Panc1 (cell line): ENCODE measurements at regions not wholly inside any gene's neighbourhood (a gene's known extent, or its start where the extent isn't known, plus 50 kb on each side); places are given as distances from the start of the nearest gene placed in this dataset.

Source experiments
- ATAC-seq: fragments of 200-7000 bp; cut with Tn5 transposase; 2 replicates; pipeline ENCODE4 v1.9.1; 2020; ENCODE audit warnings: mild to moderate bottlenecking, moderate library complexity
- BruUV-seq: library from RNA; stranded (reverse); fragments of 400-500 nt; replicated peaks from 2 replicates; lab custom pipeline; 2021; lab: Mats Ljungman, UMichigan
- CTCF ChIA-PET: fragments of 300-600 bp; sonication (Branson Sonifier 250); formaldehyde crosslinking; loops from one replicate; lab custom pipeline; 2022; ENCODE audit warnings: antibody characterized with exemption; lab: Charles Lee
- POLR2A ChIA-PET: fragments of 300-600 bp; sonication (Branson Sonifier 250); formaldehyde crosslinking; loops from one replicate; lab custom pipeline; 2022; ENCODE audit warnings: antibody characterized with exemption; lab: Charles Lee
- DNase-seq: peaks from one replicate; pipeline ENCODE4 v3.0.0-alpha.2; 2010; ENCODE audit warnings: low read depth, low spot score
- H3K27ac ChIP-seq: 2 replicates; pipeline ENCODE4 v1.5.1; 2011; ENCODE audit warnings: mild to moderate bottlenecking, low read length, inconsistent platforms
- H3K27me3 ChIP-seq: fragments of 200-500 bp; sonication (Bioruptor generic); 2 replicates; pipeline ENCODE4 v1.6.0; 2014; ENCODE audit warnings: low read length, inconsistent platforms; ENCODE audit not compliant: control insufficient read depth, insufficient read depth
- H3K36me3 ChIP-seq: fragments of 200-500 bp; sonication (Bioruptor generic); 2 replicates; pipeline ENCODE4 v1.5.1; 2014; ENCODE audit warnings: inconsistent platforms, mild to moderate bottlenecking, low read length, moderate library complexity; ENCODE audit not compliant: control insufficient read depth, insufficient read depth
- H3K4me1 ChIP-seq: 2 replicates; pipeline ENCODE4 v1.5.1; 2011; ENCODE audit warnings: inconsistent platforms, mild to moderate bottlenecking, low read length, moderate library complexity; ENCODE audit not compliant: control insufficient read depth, insufficient read depth
- H3K4me3 ChIP-seq, 2 experiments: 2 replicates each; pipeline ENCODE4 v1.5.1; 2011 to 2012; ENCODE audit warnings: low read depth in 2 of 2, low read length in 2 of 2, mild to moderate bottlenecking in 2 of 2, inconsistent platforms in 1 of 2, moderate library complexity in 1 of 2
- H3K9me3 ChIP-seq: fragments of 200-500 bp; sonication (Bioruptor generic); 2 replicates; pipeline ENCODE4 v1.5.1; 2014; ENCODE audit warnings: low read depth, mild to moderate bottlenecking, inconsistent platforms, low read length, moderate library complexity; ENCODE audit not compliant: control insufficient read depth, insufficient read depth
- POLR2AphosphoS5 ChIP-seq: IDR thresholded peaks from 2 replicates; pipeline ENCODE4 v1.6.1; 2012; ENCODE audit warnings: mild to moderate bottlenecking, low read depth, low read length, moderate library complexity
- SIN3A ChIP-seq: IDR thresholded peaks from 2 replicates; pipeline ENCODE4 v1.6.1; 2012; ENCODE audit warnings: low read depth, mild to moderate bottlenecking, low read length, moderate library complexity, borderline replicate concordance; ENCODE audit not compliant: insufficient read depth
- TCF7L2 ChIP-seq: IDR thresholded peaks from 2 replicates; pipeline ENCODE4 v1.6.1; 2011; ENCODE audit warnings: mild to moderate bottlenecking, low read depth, low read length, inconsistent platforms
- in situ Hi-C: cut with HindIII; loops from 2 replicates; pipeline ENCODE4 v1.10.0; 2016; ENCODE audit warnings: low sequenced_read_pairs, low pct_unique_long_range_greater_than_20kb
- intact Hi-C: fragments of 100-400 bp; cut with micrococcal nuclease; formaldehyde crosslinking; loops from one replicate; pipeline ENCODE4 v1.10.0; 2022; ENCODE audit not compliant: unreplicated experiment
- TF ChIP-seq, protein P1 (sequence below), 2 experiments: IDR thresholded peaks; 2 replicates each; pipeline ENCODE4 v1.6.1; 2011 to 2012; ENCODE audit warnings: low read depth in 2 of 2, control low read depth in 1 of 2, low read length in 1 of 2, mild to moderate bottlenecking in 1 of 2, moderate library complexity in 1 of 2; ENCODE audit not compliant: insufficient read depth in 1 of 2
- TF ChIP-seq, protein P2 (sequence below): fragments of 450-650 bp; IDR thresholded peaks from 2 replicates; pipeline ENCODE4 v1.5.1; 2017; ENCODE audit warnings: mild to moderate bottlenecking

DNA sequence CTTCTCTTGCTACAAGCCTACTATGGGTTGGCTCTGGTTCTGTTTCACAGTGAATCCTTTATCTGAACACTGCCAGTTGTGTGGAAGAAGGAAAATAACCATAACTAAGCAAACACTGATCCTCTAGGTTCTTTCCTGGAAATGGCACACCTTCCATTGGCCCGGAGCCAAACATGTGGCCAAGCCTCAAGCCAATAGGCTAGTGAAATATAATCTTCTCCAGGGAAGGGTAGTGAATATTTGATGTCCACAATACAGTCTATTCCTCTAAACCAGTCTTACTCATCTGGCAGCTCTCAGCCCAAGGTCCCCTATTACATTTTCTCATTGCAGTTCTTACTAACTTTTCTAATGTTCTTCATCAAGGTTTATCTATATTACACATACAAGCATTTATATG, 921.3 kb downstream of the TUSC7 start:
- in situ Hi-C loops: no loop called here
- ChIA-PET POLR2A (no interaction called here), CTCF (no interaction called here)
- no TSS peak for BruUV-seq
- H3K4me1 ChIP-seq: no peaks in the 10 kb centered on the region
- ATAC-seq (no peak), DNase-seq (no peak)
- H3K27me3 ChIP-seq: no peaks in the 10 kb centered on the region
- no peaks in the 10 kb centered on the region for H3K9me3 ChIP-seq
- no peaks in the 10 kb centered on the region for H3K36me3 ChIP-seq
- TF ChIP-seq TCF7L2 (no peak), SIN3A (no peak), POLR2AphosphoS5 (no peak)
- TF ChIP-seq, protein P1, sequence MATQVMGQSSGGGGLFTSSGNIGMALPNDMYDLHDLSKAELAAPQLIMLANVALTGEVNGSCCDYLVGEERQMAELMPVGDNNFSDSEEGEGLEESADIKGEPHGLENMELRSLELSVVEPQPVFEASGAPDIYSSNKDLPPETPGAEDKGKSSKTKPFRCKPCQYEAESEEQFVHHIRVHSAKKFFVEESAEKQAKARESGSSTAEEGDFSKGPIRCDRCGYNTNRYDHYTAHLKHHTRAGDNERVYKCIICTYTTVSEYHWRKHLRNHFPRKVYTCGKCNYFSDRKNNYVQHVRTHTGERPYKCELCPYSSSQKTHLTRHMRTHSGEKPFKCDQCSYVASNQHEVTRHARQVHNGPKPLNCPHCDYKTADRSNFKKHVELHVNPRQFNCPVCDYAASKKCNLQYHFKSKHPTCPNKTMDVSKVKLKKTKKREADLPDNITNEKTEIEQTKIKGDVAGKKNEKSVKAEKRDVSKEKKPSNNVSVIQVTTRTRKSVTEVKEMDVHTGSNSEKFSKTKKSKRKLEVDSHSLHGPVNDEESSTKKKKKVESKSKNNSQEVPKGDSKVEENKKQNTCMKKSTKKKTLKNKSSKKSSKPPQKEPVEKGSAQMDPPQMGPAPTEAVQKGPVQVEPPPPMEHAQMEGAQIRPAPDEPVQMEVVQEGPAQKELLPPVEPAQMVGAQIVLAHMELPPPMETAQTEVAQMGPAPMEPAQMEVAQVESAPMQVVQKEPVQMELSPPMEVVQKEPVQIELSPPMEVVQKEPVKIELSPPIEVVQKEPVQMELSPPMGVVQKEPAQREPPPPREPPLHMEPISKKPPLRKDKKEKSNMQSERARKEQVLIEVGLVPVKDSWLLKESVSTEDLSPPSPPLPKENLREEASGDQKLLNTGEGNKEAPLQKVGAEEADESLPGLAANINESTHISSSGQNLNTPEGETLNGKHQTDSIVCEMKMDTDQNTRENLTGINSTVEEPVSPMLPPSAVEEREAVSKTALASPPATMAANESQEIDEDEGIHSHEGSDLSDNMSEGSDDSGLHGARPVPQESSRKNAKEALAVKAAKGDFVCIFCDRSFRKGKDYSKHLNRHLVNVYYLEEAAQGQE (IDR thresholded peaks at IDR 0.05; ENCODE audit: insufficient read depth in 1 of 2, low read depth in 2 of 2, low read length in 1 of 2): no peak
- TF ChIP-seq, protein P2, sequence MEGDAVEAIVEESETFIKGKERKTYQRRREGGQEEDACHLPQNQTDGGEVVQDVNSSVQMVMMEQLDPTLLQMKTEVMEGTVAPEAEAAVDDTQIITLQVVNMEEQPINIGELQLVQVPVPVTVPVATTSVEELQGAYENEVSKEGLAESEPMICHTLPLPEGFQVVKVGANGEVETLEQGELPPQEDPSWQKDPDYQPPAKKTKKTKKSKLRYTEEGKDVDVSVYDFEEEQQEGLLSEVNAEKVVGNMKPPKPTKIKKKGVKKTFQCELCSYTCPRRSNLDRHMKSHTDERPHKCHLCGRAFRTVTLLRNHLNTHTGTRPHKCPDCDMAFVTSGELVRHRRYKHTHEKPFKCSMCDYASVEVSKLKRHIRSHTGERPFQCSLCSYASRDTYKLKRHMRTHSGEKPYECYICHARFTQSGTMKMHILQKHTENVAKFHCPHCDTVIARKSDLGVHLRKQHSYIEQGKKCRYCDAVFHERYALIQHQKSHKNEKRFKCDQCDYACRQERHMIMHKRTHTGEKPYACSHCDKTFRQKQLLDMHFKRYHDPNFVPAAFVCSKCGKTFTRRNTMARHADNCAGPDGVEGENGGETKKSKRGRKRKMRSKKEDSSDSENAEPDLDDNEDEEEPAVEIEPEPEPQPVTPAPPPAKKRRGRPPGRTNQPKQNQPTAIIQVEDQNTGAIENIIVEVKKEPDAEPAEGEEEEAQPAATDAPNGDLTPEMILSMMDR: no peak
- no peak overlapping the region for H3K27ac ChIP-seq
- no peak overlapping the region for H3K4me3 ChIP-seq
- intact Hi-C loops: no loop called here

DNA sequence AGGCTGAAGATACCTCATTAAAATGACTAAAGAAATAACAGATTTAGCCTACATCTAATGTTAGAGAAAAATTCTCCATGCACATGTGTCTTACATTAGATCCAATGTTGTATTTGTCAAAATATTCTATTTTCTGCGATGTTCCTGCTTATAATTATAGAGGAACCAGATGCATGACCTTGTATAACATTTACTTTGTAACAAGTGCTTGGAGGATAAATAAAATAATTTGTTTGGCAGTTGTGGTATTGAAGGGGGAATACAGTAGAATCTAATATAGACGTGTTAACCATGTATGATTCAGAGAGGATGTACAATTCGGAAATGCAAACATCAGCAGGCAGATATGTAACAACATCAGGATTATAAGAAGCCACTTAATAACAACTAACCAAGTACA, 922.2 kb downstream of the TUSC7 start:
- Histone ChIP-seq H3K27ac (no peak overlapping the region), H3K27me3 (no peaks in the 10 kb centered on the region), H3K4me1 (no peaks in the 10 kb centered on the region), H3K4me3 (no peak overlapping the region), H3K9me3 (no peaks in the 10 kb centered on the region), H3K36me3 (no peaks in the 10 kb centered on the region)
- CTCF ChIA-PET: no interaction called here
- intact Hi-C loops (no loop called here), in situ Hi-C loops (no loop called here)
- TF ChIP-seq SIN3A: no peak
- TF ChIP-seq, protein P2: no peak
- TF ChIP-seq POLR2AphosphoS5: no peak
- DNase-seq (no peak), ATAC-seq (no peak)
- POLR2A ChIA-PET: no interaction called here
- no TSS peak for BruUV-seq
